HCT116 (cell line): ENCODE measurements at regions not wholly inside any gene's neighbourhood (a gene's known extent, or its start where the extent isn't known, plus 50 kb on each side); places are given as distances from the start of the nearest gene placed in this dataset.

Experiments
- CEBPB ChIP-seq: IDR thresholded peaks from 2 replicates; pipeline ENCODE4 v1.6.1; 2012; ENCODE audit warnings: low read depth
- CTCF ChIP-seq, 3 experiments: fragments of 200-600 bp in 1 of 3; sonication (generic) in 1 of 3; IDR thresholded peaks in 2 of 3; conservative IDR thresholded peaks in 1 of 3; 2 replicates each; pipeline ENCODE4 v1.5.1; 2012 to 2017; ENCODE audit warnings: low read depth in 2 of 3, low read length in 2 of 3, antibody characterized with exemption in 1 of 3, borderline replicate concordance in 1 of 3, control low read depth in 1 of 3, mild to moderate bottlenecking in 1 of 3, mixed read lengths in 1 of 3, mixed run types in 1 of 3, moderate library complexity in 1 of 3; ENCODE audit not compliant: insufficient read depth in 1 of 3
- EZH2 ChIP-seq: fragments of 200-600 bp; sonication (generic); IDR thresholded peaks from 2 replicates; pipeline ENCODE4 v1.6.1; 2017; ENCODE audit warnings: antibody characterized with exemption, mixed run types
- EZH2phosphoT487 ChIP-seq: fragments of 200-600 bp; IDR thresholded peaks from 2 replicates; pipeline ENCODE4 v1.6.1; 2018; ENCODE audit warnings: antibody characterized with exemption, borderline replicate concordance
- FOSL1 ChIP-seq: IDR thresholded peaks from 2 replicates; pipeline ENCODE4 v1.6.1; 2012; ENCODE audit warnings: low read depth
- JUND ChIP-seq: IDR thresholded peaks from 2 replicates; pipeline ENCODE4 v1.6.1; 2012
- POLR2A ChIP-seq: IDR thresholded peaks from 2 replicates; pipeline ENCODE4 v1.7.0; 2011; ENCODE audit warnings: borderline replicate concordance; ENCODE audit not compliant: insufficient read depth, insufficient read length; ENCODE audit errors: extremely low read depth
- POLR2AphosphoS5 ChIP-seq: IDR thresholded peaks from 2 replicates; pipeline ENCODE4 v1.6.1; 2011; ENCODE audit warnings: mild to moderate bottlenecking, low read depth, low read length, moderate library complexity
- SIN3A ChIP-seq: IDR thresholded peaks from 2 replicates; pipeline ENCODE4 v1.6.1; 2012; ENCODE audit warnings: low read depth
- SP1 ChIP-seq: IDR thresholded peaks from 2 replicates; pipeline ENCODE4 v1.6.1; 2012; ENCODE audit warnings: low read depth
- YY1 ChIP-seq: IDR thresholded peaks from 2 replicates; pipeline ENCODE4 v1.6.1; 2011; ENCODE audit warnings: low read length, low read depth, moderate library complexity, mild to moderate bottlenecking; ENCODE audit not compliant: insufficient replicate concordance; ENCODE audit errors: extremely low read depth
- TF ChIP-seq, protein P1 (sequence below): IDR thresholded peaks from 2 replicates; pipeline ENCODE4 v1.6.1; 2012; ENCODE audit warnings: low read depth

DNA sequence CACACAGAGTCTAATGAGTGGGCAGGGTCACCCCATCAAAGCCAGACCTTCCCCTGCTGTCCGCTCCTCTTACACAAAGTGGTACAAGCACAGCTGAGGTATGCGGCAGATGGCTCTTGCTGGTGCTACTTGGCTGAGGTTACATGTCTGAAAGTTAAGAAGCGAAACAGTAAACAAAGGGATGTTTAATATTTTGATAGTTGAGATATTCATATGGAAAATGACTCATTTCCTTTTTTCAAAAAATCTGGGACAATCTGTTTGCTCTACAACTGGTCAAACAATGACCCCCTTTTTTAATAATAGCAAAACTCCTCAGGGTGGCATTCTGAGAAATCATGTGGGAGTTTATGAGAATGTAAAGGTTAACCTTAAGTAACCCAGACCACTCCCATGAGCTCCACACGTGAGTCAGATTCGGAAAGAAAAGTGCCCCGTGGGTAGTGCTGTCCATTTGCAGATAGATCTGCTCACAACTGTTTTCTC lies 245.3 kb downstream of the TBXT start:
- TF ChIP-seq POLR2AphosphoS5 (no peak), EZH2 (no peak), FOSL1 (no peak), CTCF (IDR thresholded peaks at IDR 0.05 in 2 of 3, conservative IDR thresholded peaks at IDR 0.05 in 1 of 3; ENCODE audit: borderline replicate concordance in 1 of 3, insufficient read depth in 1 of 3, low read depth in 2 of 3, low read length in 2 of 3) (no peak), JUND (no peak), SIN3A (no peak), YY1 (no peak), CEBPB (no peak), EZH2phosphoT487 (no peak), POLR2A (no peak), SP1 (no peak)
- TF ChIP-seq, protein P1, sequence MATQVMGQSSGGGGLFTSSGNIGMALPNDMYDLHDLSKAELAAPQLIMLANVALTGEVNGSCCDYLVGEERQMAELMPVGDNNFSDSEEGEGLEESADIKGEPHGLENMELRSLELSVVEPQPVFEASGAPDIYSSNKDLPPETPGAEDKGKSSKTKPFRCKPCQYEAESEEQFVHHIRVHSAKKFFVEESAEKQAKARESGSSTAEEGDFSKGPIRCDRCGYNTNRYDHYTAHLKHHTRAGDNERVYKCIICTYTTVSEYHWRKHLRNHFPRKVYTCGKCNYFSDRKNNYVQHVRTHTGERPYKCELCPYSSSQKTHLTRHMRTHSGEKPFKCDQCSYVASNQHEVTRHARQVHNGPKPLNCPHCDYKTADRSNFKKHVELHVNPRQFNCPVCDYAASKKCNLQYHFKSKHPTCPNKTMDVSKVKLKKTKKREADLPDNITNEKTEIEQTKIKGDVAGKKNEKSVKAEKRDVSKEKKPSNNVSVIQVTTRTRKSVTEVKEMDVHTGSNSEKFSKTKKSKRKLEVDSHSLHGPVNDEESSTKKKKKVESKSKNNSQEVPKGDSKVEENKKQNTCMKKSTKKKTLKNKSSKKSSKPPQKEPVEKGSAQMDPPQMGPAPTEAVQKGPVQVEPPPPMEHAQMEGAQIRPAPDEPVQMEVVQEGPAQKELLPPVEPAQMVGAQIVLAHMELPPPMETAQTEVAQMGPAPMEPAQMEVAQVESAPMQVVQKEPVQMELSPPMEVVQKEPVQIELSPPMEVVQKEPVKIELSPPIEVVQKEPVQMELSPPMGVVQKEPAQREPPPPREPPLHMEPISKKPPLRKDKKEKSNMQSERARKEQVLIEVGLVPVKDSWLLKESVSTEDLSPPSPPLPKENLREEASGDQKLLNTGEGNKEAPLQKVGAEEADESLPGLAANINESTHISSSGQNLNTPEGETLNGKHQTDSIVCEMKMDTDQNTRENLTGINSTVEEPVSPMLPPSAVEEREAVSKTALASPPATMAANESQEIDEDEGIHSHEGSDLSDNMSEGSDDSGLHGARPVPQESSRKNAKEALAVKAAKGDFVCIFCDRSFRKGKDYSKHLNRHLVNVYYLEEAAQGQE, result no peak
